IMR-90 (cell line): ENCODE measurements at regions not wholly inside any gene's neighbourhood (a gene's known extent, or its start where the extent isn't known, plus 50 kb on each side); places are given as distances from the start of the nearest gene placed in this dataset.

Experiments used
- ATAC-seq: fragments of 200-7000 bp; cut with Tn5 transposase; 2 replicates; pipeline ENCODE4 v1.9.1; 2020; ENCODE audit warnings: low read depth, mild to moderate bottlenecking, moderate library complexity
- BruUV-seq: library from RNA; stranded (reverse); fragments of 400-500 nt; replicated peaks from 2 replicates; lab custom pipeline; 2021; lab: Mats Ljungman, UMichigan
- CTCF ChIA-PET: fragments of 300-600 bp; formaldehyde crosslinking; extraction: SDS; loops from one replicate; lab custom pipeline; 2021; ENCODE audit warnings: antibody characterized with exemption; lab: Yijun Ruan, JAX
- POLR2A ChIA-PET: fragments of 300-600 bp; sonication (Branson Sonifier 250); formaldehyde crosslinking; loops from one replicate; lab custom pipeline; 2022; ENCODE audit warnings: antibody characterized with exemption; ENCODE audit not compliant: unreplicated experiment; lab: Charles Lee
- DNase-seq: peaks from one replicate; pipeline ENCODE4 v3.0.0; 2013
- H2AFZ ChIP-seq: replicated peaks from 2 replicates; pipeline ENCODE3; 2013; ENCODE audit warnings: low read length, mild to moderate bottlenecking; ENCODE audit not compliant: poor library complexity
- H2AK5ac ChIP-seq: 2 replicates; pipeline ENCODE4 v1.6.1; 2013; ENCODE audit warnings: low read depth, low read length, inconsistent platforms
- H2AK9ac ChIP-seq: replicated peaks from 2 replicates; pipeline ENCODE3; 2013; ENCODE audit warnings: mild to moderate bottlenecking, low read depth, low read length, moderate library complexity; ENCODE audit not compliant: poor library complexity
- H2BK120ac ChIP-seq: 2 replicates; pipeline ENCODE4 v1.6.1; 2013; ENCODE audit warnings: low read depth, low read length, inconsistent platforms
- H2BK15ac ChIP-seq: 3 replicates; pipeline ENCODE4 v1.6.1; 2013; ENCODE audit warnings: low read depth, low read length, inconsistent platforms
- H2BK20ac ChIP-seq: 2 replicates; pipeline ENCODE4 v1.6.1; 2013; ENCODE audit warnings: low read depth, mild to moderate bottlenecking, inconsistent platforms, low read length, moderate library complexity
- H2BK5ac ChIP-seq: 2 replicates; pipeline ENCODE4 v1.6.1; 2013; ENCODE audit warnings: mild to moderate bottlenecking, low read depth, low read length, inconsistent platforms; ENCODE audit not compliant: poor library complexity, severe bottlenecking
- H3K14ac ChIP-seq: replicated peaks from 2 replicates; pipeline ENCODE4 v1.6.1; 2013; ENCODE audit warnings: low read depth, low read length, inconsistent platforms
- H3K18ac ChIP-seq: 2 replicates; pipeline ENCODE4 v1.6.1; 2013; ENCODE audit warnings: low read depth, low read length, control low read depth
- H3K23ac ChIP-seq: 2 replicates; pipeline ENCODE4 v1.6.1; 2013; ENCODE audit warnings: low read depth, low read length, inconsistent platforms
- H3K27ac ChIP-seq: 2 replicates; pipeline ENCODE4 v1.5.1; 2013; ENCODE audit warnings: mild to moderate bottlenecking, control low read depth, low read length; ENCODE audit not compliant: insufficient read depth
- H3K27me3 ChIP-seq: 2 replicates; pipeline ENCODE4 v1.6.1; 2013; ENCODE audit warnings: low read length; ENCODE audit not compliant: control insufficient read depth, insufficient read depth
- H3K36me3 ChIP-seq: 2 replicates; pipeline ENCODE4 v1.6.1; 2013; ENCODE audit warnings: low read length, mixed read lengths; ENCODE audit not compliant: control insufficient read depth, insufficient read depth
- H3K4ac ChIP-seq: 2 replicates; pipeline ENCODE4 v1.6.1; 2013; ENCODE audit warnings: low read depth, low read length, inconsistent platforms
- H3K4me1 ChIP-seq: 2 replicates; pipeline ENCODE4 v1.6.1; 2013; ENCODE audit warnings: low read length, mixed read lengths; ENCODE audit not compliant: control insufficient read depth, insufficient read depth
- H3K4me2 ChIP-seq: 2 replicates; pipeline ENCODE4 v1.6.1; 2013; ENCODE audit warnings: low read depth, mild to moderate bottlenecking, control low read depth, low read length, moderate library complexity
- H3K4me3 ChIP-seq: 2 replicates; pipeline ENCODE4 v1.5.1; 2013; ENCODE audit warnings: low read depth, mild to moderate bottlenecking, control low read depth, low read length, moderate library complexity; ENCODE audit not compliant: insufficient read depth
- H3K56ac ChIP-seq: 2 replicates; pipeline ENCODE4 v1.6.1; 2013; ENCODE audit warnings: low read length, inconsistent platforms; ENCODE audit not compliant: insufficient read depth; ENCODE audit errors: extremely low read depth
- H3K79me1 ChIP-seq, 2 experiments: 2 replicates each; pipeline ENCODE4 v1.6.1; 2013; ENCODE audit warnings: low read length in 2 of 2, inconsistent platforms in 1 of 2, low read depth in 1 of 2
- H3K9ac ChIP-seq: 2 replicates; pipeline ENCODE4 v1.6.1; 2013; ENCODE audit warnings: low read depth, low read length, control low read depth
- H3K9me1 ChIP-seq: 2 replicates; pipeline ENCODE4 v1.6.1; 2013; ENCODE audit warnings: low read length, inconsistent platforms; ENCODE audit not compliant: insufficient read depth
- H3K9me3 ChIP-seq: 2 replicates; pipeline ENCODE4 v1.6.1; 2013; ENCODE audit warnings: low read length; ENCODE audit not compliant: control insufficient read depth, insufficient read depth
- H4K20me1 ChIP-seq: 2 replicates; pipeline ENCODE4 v1.6.1; 2013; ENCODE audit warnings: low read length, inconsistent platforms; ENCODE audit not compliant: insufficient read depth
- H4K5ac ChIP-seq: 2 replicates; pipeline ENCODE4 v1.6.1; 2013; ENCODE audit warnings: mild to moderate bottlenecking, low read depth, low read length, control low read depth
- H4K8ac ChIP-seq, 2 experiments: 2 replicates each; pipeline ENCODE4 v1.6.1; 2013; ENCODE audit warnings: low read depth in 2 of 2, low read length in 2 of 2, control low read depth in 1 of 2, inconsistent platforms in 1 of 2
- H4K91ac ChIP-seq: 2 replicates; pipeline ENCODE4 v1.6.1; 2013; ENCODE audit warnings: low read depth, low read length, inconsistent platforms; ENCODE audit not compliant: insufficient read depth
- MAZ ChIP-seq: IDR thresholded peaks from 2 replicates; pipeline ENCODE4 v1.6.1; 2012; ENCODE audit warnings: low read depth, mild to moderate bottlenecking, low read length, improper control_type of control experiment, moderate library complexity, borderline replicate concordance
- MXI1 ChIP-seq: IDR thresholded peaks from 2 replicates; pipeline ENCODE4 v1.6.1; 2012; ENCODE audit warnings: low read depth, mild to moderate bottlenecking, low read length, moderate library complexity, borderline replicate concordance
- SMC3 ChIP-seq: fragments of 150-350 bp; IDR thresholded peaks from 2 replicates; pipeline ENCODE4 v1.6.1; 2016; ENCODE audit warnings: low read depth, mild to moderate bottlenecking, antibody characterized with exemption, low read length, moderate library complexity
- WGBS, 2 experiments: methylation state at CpG; one replicate each; pipeline versions ENCODE4 v1.1.5 to v1.1.7; 2013; ENCODE audit warnings: missing lambda C conversion rate in 2 of 2; ENCODE audit not compliant: insufficient read length in 1 of 2; ENCODE audit errors: extremely low coverage in 2 of 2; 5-methylcytosine and 5-hydroxymethylcytosine counted together
- dilution Hi-C: fragments of 300-500 bp; cut with HindIII; formaldehyde crosslinking; loops from one replicate; pipeline ENCODE4 v1.14.3; 2018; ENCODE audit warnings: low sequenced_read_pairs; ENCODE audit not compliant: unreplicated experiment
- in situ Hi-C: fragments of 300-500 bp; cut with MboI; formaldehyde crosslinking; loops from 3 replicates; pipeline ENCODE4 v1.14.3; 2019; ENCODE audit warnings: low sequenced_read_pairs, inconsistent platforms, mixed read lengths
- intact Hi-C: fragments of 100-400 bp; cut with micrococcal nuclease; formaldehyde crosslinking; loops from 2 replicates; pipeline ENCODE4 v1.10.0; 2022

DNA sequence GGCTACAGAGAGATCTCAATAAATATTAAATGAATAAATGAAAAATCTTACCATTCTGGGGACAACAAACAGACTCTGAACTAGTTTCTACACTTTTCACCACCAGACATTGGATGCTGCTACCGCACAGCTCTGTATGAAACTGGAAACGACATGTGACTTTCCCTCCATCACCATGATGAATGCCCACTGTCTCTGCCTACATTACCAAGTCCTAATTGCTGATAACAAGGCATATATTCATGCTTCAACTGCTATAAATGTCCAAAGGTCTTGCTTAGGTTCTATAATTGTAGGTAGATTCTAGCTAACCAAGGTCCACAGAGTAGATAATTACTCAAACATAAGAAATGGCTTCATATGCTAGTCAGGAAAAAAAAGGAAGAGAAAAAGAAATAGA is 399.4 kb upstream of the ADGRL3 start:
- Histone ChIP-seq H3K23ac (no peak overlapping the region), H3K36me3 (no peaks in the 10 kb centered on the region), H2BK20ac (no peak overlapping the region), H2BK5ac (no peak overlapping the region), H4K91ac (no peak overlapping the region), H3K9me3 (no peaks in the 10 kb centered on the region), H4K20me1 (no peaks in the 10 kb centered on the region), H2BK120ac (no peak overlapping the region), H2BK15ac (no peak overlapping the region), H3K4me1 (no peaks in the 10 kb centered on the region), H3K18ac (no peak overlapping the region), H3K9ac (no peak overlapping the region), H3K79me1 (no peaks in the 10 kb centered on the region), H3K4me3 (no peak overlapping the region), H4K5ac (no peak overlapping the region), H3K27me3 (no peaks in the 10 kb centered on the region), H4K8ac (no peak overlapping the region), H3K14ac (no peak overlapping the region), H3K27ac (no peak overlapping the region), H3K4ac (no peak overlapping the region), H2AK9ac (no peak overlapping the region), H2AK5ac (no peak overlapping the region), H2AFZ (no peak overlapping the region), H3K9me1 (no peaks in the 10 kb centered on the region), H3K4me2 (no peak overlapping the region), H3K56ac (no peak overlapping the region)
- TF ChIP-seq SMC3 (no peak), MXI1 (no peak), MAZ (no peak)
- ATAC-seq (no peak), DNase-seq (no peak)
- 100% methylated on average over 2 of the region's 2 CpGs; no CpG with 5 or more reads in 1 of the 2 experiments for WGBS, 2 experiments
- ChIA-PET CTCF (interaction anchor here (0.6 to 1.4 kb wide), 2 partner anchors 8 to 1247 kb away, joined by 3 to 4 read pairs; no protein-coding TSS in a partner anchor), POLR2A (no interaction called here)
- in situ Hi-C loops (no loop called here), dilution Hi-C loops (no loop called here), intact Hi-C loops (no loop called here)
- BruUV-seq, result no TSS peak
